HCT116 (cell line): ENCODE measurements at regions not wholly inside any gene's neighbourhood (a gene's known extent, or its start where the extent isn't known, plus 50 kb on each side); places are given as distances from the start of the nearest gene placed in this dataset.

Experiments used
- CTCF ChIP-seq, 3 experiments: fragments of 200-600 bp in 1 of 3; sonication (generic) in 1 of 3; IDR thresholded peaks in 2 of 3; conservative IDR thresholded peaks in 1 of 3; 2 replicates each; pipeline ENCODE4 v1.5.1; 2012 to 2017; ENCODE audit warnings: low read depth in 2 of 3, low read length in 2 of 3, antibody characterized with exemption in 1 of 3, borderline replicate concordance in 1 of 3, control low read depth in 1 of 3, mild to moderate bottlenecking in 1 of 3, mixed read lengths in 1 of 3, mixed run types in 1 of 3, moderate library complexity in 1 of 3; ENCODE audit not compliant: insufficient read depth in 1 of 3
- EZH2 ChIP-seq: fragments of 200-600 bp; sonication (generic); IDR thresholded peaks from 2 replicates; pipeline ENCODE4 v1.6.1; 2017; ENCODE audit warnings: antibody characterized with exemption, mixed run types

- TF ChIP-seq CTCF (IDR thresholded peaks at IDR 0.05 in 2 of 3, conservative IDR thresholded peaks at IDR 0.05 in 1 of 3; ENCODE audit: borderline replicate concordance in 1 of 3, insufficient read depth in 1 of 3, low read depth in 2 of 3, low read length in 2 of 3) (no peak), EZH2 (no peak)
These were observed 1230.2 kb upstream of the EYS start for GRCh38 chr6:66937180-66937579.
